Lower leg skin (tissue), 3 donors: ENCODE measurements at regions not wholly inside any gene's neighbourhood (a gene's known extent, or its start where the extent isn't known, plus 50 kb on each side); places are given as distances from the start of the nearest gene placed in this dataset.

Experiments
- POLR2A ChIP-seq, 2 donors: fragments of 450-650 bp; IDR thresholded peaks; one replicate each; pipeline ENCODE4 v1.6.1; 2016 to 2017; ENCODE audit warnings: antibody characterized with exemption in 2 of 2, mild to moderate bottlenecking in 1 of 2, moderate library complexity in 1 of 2
- TF ChIP-seq, protein P1 (sequence below), 3 donors: fragments of 450-650 bp; IDR thresholded peaks; one replicate each; pipeline ENCODE4 v1.5.1; 2016; ENCODE audit warnings: antibody characterized with exemption in 3 of 3, mild to moderate bottlenecking in 3 of 3, moderate library complexity in 2 of 3

DNA sequence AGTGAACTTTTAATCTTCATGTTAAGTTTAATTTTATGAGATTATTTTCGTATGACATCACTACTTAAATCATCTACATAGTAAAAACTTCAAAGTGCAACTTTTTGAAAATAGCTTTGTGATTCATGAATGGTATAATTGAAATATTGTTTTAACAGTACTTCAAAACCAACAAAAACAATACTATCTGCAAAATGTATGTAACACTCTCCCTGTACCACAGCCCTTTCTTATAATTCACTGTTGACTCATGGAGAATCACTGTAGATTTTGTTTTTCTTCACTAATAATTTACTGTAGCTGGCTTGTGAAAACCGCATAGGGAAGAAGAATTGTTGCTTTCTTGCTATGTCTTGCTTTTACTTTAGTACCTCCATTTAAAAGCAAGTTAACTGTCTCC, 301.4 kb upstream of the ADAMTS5 start:
- no peak for TF ChIP-seq POLR2A (IDR thresholded peaks at IDR 0.05)
- TF ChIP-seq, protein P1, sequence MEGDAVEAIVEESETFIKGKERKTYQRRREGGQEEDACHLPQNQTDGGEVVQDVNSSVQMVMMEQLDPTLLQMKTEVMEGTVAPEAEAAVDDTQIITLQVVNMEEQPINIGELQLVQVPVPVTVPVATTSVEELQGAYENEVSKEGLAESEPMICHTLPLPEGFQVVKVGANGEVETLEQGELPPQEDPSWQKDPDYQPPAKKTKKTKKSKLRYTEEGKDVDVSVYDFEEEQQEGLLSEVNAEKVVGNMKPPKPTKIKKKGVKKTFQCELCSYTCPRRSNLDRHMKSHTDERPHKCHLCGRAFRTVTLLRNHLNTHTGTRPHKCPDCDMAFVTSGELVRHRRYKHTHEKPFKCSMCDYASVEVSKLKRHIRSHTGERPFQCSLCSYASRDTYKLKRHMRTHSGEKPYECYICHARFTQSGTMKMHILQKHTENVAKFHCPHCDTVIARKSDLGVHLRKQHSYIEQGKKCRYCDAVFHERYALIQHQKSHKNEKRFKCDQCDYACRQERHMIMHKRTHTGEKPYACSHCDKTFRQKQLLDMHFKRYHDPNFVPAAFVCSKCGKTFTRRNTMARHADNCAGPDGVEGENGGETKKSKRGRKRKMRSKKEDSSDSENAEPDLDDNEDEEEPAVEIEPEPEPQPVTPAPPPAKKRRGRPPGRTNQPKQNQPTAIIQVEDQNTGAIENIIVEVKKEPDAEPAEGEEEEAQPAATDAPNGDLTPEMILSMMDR (IDR thresholded peaks at IDR 0.05) = no peak
